ENCODE measurements at regions not wholly inside any gene's neighbourhood (a gene's known extent, or its start where the extent isn't known, plus 50 kb on each side); places are given as distances from the start of the nearest gene placed in this dataset.
"Not testable (repeated sequence)": the region's sequence is repeated elsewhere in the genome, so short reads cannot be mapped to it uniquely, and the experiment has no call there.

- DNase-seq, result no peak
Measured at GRCh38 chr14:87813686-87814085, 179.3 kb downstream of the GALC start.

GRCh38 chr14:87813211-87813610, 179.8 kb downstream of the GALC start:
- DNase-seq, result no peak

- no peak for DNase-seq
Measured at GRCh38 chr14:87811246-87811645, 181.7 kb downstream of the GALC start.

GRCh38 chr14:87810711-87811110, 182.3 kb downstream of the GALC start:
- DNase-seq, result no peak

GRCh38 chr14:87809261-87809660, 183.7 kb downstream of the GALC start:
- no peak for DNase-seq

GRCh38 chr14:87805315-87805723, 187.7 kb downstream of the GALC start:
- no peak for DNase-seq

- no peak for DNase-seq
Measured at GRCh38 chr14:87800216-87800615, 192.8 kb downstream of the GALC start.

GRCh38 chr14:87799400-87799799, 193.6 kb downstream of the GALC start:
- DNase-seq, result no peak

GRCh38 chr14:87797001-87797400, 196.0 kb downstream of the GALC start:
- no peak for DNase-seq

GRCh38 chr14:87794561-87794960, 198.4 kb downstream of the GALC start:
- DNase-seq, result no peak

- DNase-seq, result no peak
Measured at GRCh38 chr14:87785897-87786296, 207.1 kb downstream of the GALC start.

- no peak for DNase-seq
Measured at GRCh38 chr14:87784386-87784785, 208.6 kb downstream of the GALC start.

- DNase-seq, result no peak
Measured at GRCh38 chr14:87783071-87783470, 209.9 kb downstream of the GALC start.

GRCh38 chr14:87772854-87773253, 220.1 kb downstream of the GALC start:
- no peak for DNase-seq

GRCh38 chr14:87767567-87767901, 225.4 kb downstream of the GALC start:
- DNase-seq, result no peak

- DNase-seq, result no peak
Measured at GRCh38 chr14:87758876-87759275, 234.1 kb downstream of the GALC start.

GRCh38 chr14:87756661-87757060, 236.3 kb downstream of the GALC start:
- DNase-seq, result no peak

GRCh38 chr14:87754520-87755223, 238.3 kb downstream of the GALC start:
- DNase-seq, result no peak

GRCh38 chr14:87748558-87748957, 244.4 kb downstream of the GALC start:
- no peak for DNase-seq

GRCh38 chr14:87745507-87746118, 247.4 kb downstream of the GALC start:
- DNase-seq, result no peak

GRCh38 chr14:87734577-87735360, 258.2 kb downstream of the GALC start:
- DNase-seq, result not testable (repeated sequence)

- DNase-seq, result not testable (repeated sequence)
Measured at GRCh38 chr14:87733115-87733514, 259.9 kb downstream of the GALC start.

- no peak for DNase-seq
Measured at GRCh38 chr14:87732562-87732961, 260.4 kb downstream of the GALC start.

GRCh38 chr14:87725318-87725717, 267.7 kb downstream of the GALC start:
- DNase-seq, result no peak
